OCI-LY1 (cell line): ENCODE measurements at regions not wholly inside any gene's neighbourhood (a gene's known extent, or its start where the extent isn't known, plus 50 kb on each side); places are given as distances from the start of the nearest gene placed in this dataset.

ENCODE experiments used
- H2AFZ ChIP-seq: fragments of 200-600 bp; sonication (generic), shearing (Covaris generic); 2 replicates; pipeline ENCODE4 v1.6.0; 2014; ENCODE audit warnings: antibody characterized with exemption, mild to moderate bottlenecking, low read length
- H3F3A ChIP-seq: fragments of 200-600 bp; sonication (generic), shearing (Covaris generic); 2 replicates; pipeline ENCODE4 v1.6.0; 2014; ENCODE audit warnings: mild to moderate bottlenecking, antibody characterized with exemption, low read length, moderate library complexity; ENCODE audit not compliant: insufficient read depth
- H3K27ac ChIP-seq: fragments of 200-600 bp; sonication (generic); 2 replicates; pipeline ENCODE4 v1.5.1; 2014; ENCODE audit warnings: low read length, mixed run types, mild to moderate bottlenecking, low read depth; ENCODE audit not compliant: poor library complexity, severe bottlenecking
- H3K27me3 ChIP-seq: fragments of 200-600 bp; sonication (generic); 2 replicates; pipeline ENCODE4 v1.6.0; 2014; ENCODE audit warnings: antibody characterized with exemption, mild to moderate bottlenecking, low read length, moderate library complexity; ENCODE audit not compliant: insufficient read depth
- H3K36me3 ChIP-seq: fragments of 200-600 bp; sonication (generic); 2 replicates; pipeline ENCODE4 v1.6.1; 2014; ENCODE audit warnings: mild to moderate bottlenecking, antibody characterized with exemption, low read length, moderate library complexity, mixed read lengths; ENCODE audit not compliant: insufficient read depth
- H3K4me1 ChIP-seq: fragments of 200-600 bp; sonication (generic); 2 replicates; pipeline ENCODE4 v1.5.1; 2014; ENCODE audit warnings: mild to moderate bottlenecking, low read length, moderate library complexity; ENCODE audit not compliant: insufficient read depth, severe bottlenecking
- H3K4me2 ChIP-seq: fragments of 200-600 bp; sonication (generic), shearing (Covaris generic); 2 replicates; pipeline ENCODE4 v1.6.1; 2014; ENCODE audit warnings: low read length
- H3K4me3 ChIP-seq: fragments of 200-600 bp; sonication (generic); 2 replicates; pipeline ENCODE4 v1.5.1; 2014; ENCODE audit warnings: low read length, low read depth, mild to moderate bottlenecking, mixed read lengths; ENCODE audit not compliant: poor library complexity, severe bottlenecking
- H3K79me2 ChIP-seq: fragments of 200-600 bp; shearing (Covaris generic); 2 replicates; pipeline ENCODE4 v1.6.1; 2016; ENCODE audit warnings: mixed run types, low read length, mixed read lengths; ENCODE audit not compliant: insufficient read depth
- H3K9ac ChIP-seq: fragments of 200-600 bp; sonication (generic), shearing (Covaris generic); 2 replicates; pipeline ENCODE4 v1.6.1; 2014; ENCODE audit warnings: mild to moderate bottlenecking, low read length, mixed read lengths
- H3K9me2 ChIP-seq: fragments of 200-600 bp; sonication (generic), shearing (Covaris generic); 2 replicates; pipeline ENCODE4 v1.6.1; 2014; ENCODE audit warnings: low read depth, mild to moderate bottlenecking, low read length, mixed read lengths
- H3K9me3 ChIP-seq: fragments of 200-600 bp; shearing (Covaris generic); 2 replicates; pipeline ENCODE4 v1.6.1; 2014; ENCODE audit warnings: low read length, mixed read lengths
- H4K20me1 ChIP-seq: fragments of 200-600 bp; sonication (generic), shearing (Covaris generic); 2 replicates; pipeline ENCODE4 v1.6.0; 2016; ENCODE audit warnings: mild to moderate bottlenecking, low read length; ENCODE audit not compliant: insufficient read depth
- CTCF ChIP-seq: fragments of 200-600 bp; sonication (generic), shearing (Covaris generic); IDR thresholded peaks from 2 replicates; pipeline ENCODE4 v1.5.1; 2017; ENCODE audit warnings: mild to moderate bottlenecking, antibody characterized with exemption, low read length, moderate library complexity, mixed read lengths
- EZH2 ChIP-seq: fragments of 200-600 bp; sonication (generic), shearing (Covaris generic); IDR thresholded peaks from 2 replicates; pipeline ENCODE4 v1.8.0; 2017; ENCODE audit warnings: borderline replicate concordance, mixed run types, mild to moderate bottlenecking, antibody characterized with exemption, low read length, moderate library complexity, mixed read lengths

GRCh38 chr14:104371031-104371430 is 208.5 kb upstream of the C14orf180 start:
- TF ChIP-seq CTCF (no peak), EZH2 (no peak)
- Histone ChIP-seq H4K20me1 (no peaks in the 10 kb centered on the region), H3K27ac (no peak overlapping the region), H3K4me3 (no peak overlapping the region), H3K9me3 (no peaks in the 10 kb centered on the region), H3F3A (no peaks in the 10 kb centered on the region), H3K9ac (no peak overlapping the region), H3K27me3 (peaks cover 4% of the 10 kb centered on the region; the same call in 1 of the 2 replicates), H3K9me2 (no peaks in the 10 kb centered on the region), H2AFZ (no peak overlapping the region), H3K4me1 (no peaks in the 10 kb centered on the region), H3K36me3 (no peaks in the 10 kb centered on the region), H3K79me2 (no peaks in the 10 kb centered on the region), H3K4me2 (no peak overlapping the region)

GRCh38 chr14:104371917-104372316 is 207.6 kb upstream of the C14orf180 start:
- H3K4me3 ChIP-seq = no peak overlapping the region
- TF ChIP-seq EZH2 = no peak
- no peak for TF ChIP-seq CTCF

GRCh38 chr14:104372390-104373054 is 207.0 kb upstream of the C14orf180 start:
- Histone ChIP-seq H3K4me2 (no peak overlapping the region), H3K36me3 (no peaks in the 10 kb centered on the region)

More at GRCh38 chr14:104371917-104372316, 207.6 kb upstream of the C14orf180 start:
- Histone ChIP-seq H3F3A (no peaks in the 10 kb centered on the region), H3K9me3 (no peaks in the 10 kb centered on the region), H4K20me1 (no peaks in the 10 kb centered on the region), H3K27me3 (peaks cover 2% of the 10 kb centered on the region; the same call in 1 of the 2 replicates), H3K9ac (no peak overlapping the region), H3K4me1 (no peaks in the 10 kb centered on the region), H3K36me3 (no peaks in the 10 kb centered on the region), H3K27ac (no peak overlapping the region), H3K9me2 (no peaks in the 10 kb centered on the region), H3K79me2 (no peaks in the 10 kb centered on the region), H3K4me2 (no peak overlapping the region), H2AFZ (no peak overlapping the region)

More at GRCh38 chr14:104372390-104373054, 207.0 kb upstream of the C14orf180 start:
- Histone ChIP-seq H3K4me1 (no peaks in the 10 kb centered on the region), H3K9ac (no peak overlapping the region), H3K9me2 (no peaks in the 10 kb centered on the region), H3K27ac (no peak overlapping the region), H4K20me1 (no peaks in the 10 kb centered on the region), H3F3A (no peaks in the 10 kb centered on the region), H2AFZ (no peak overlapping the region), H3K9me3 (no peaks in the 10 kb centered on the region), H3K79me2 (no peaks in the 10 kb centered on the region), H3K4me3 (no peak overlapping the region), H3K27me3 (no peaks in the 10 kb centered on the region; the same call in 1 of the 2 replicates)
- TF ChIP-seq CTCF (no peak), EZH2 (no peak)
